ENCODE measurements at regions not wholly inside any gene's neighbourhood (a gene's known extent, or its start where the extent isn't known, plus 50 kb on each side); places are given as distances from the start of the nearest gene placed in this dataset.

DNA sequence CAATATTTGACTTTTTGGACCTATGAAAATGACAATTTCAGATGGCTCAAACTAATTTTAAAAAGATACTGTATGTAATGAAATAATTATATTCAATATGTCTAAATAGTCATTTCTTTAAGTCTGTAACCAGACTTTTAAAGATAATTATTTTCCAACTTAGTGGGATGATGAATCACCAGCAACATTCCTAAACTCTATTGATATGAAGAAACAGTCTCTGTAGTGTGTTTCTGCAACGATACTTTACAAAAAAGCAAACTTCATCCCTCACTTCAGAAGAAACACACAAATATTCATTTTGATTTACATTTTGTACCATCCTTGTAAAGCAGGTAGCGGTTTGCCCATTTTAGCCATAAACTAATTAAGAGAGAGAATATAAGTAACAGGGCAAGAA is 417.4 kb downstream of the EFNB2 start:
- no peak overlapping the region for H3K4me3 ChIP-seq (ENCODE audit: low read depth, low read length)
- ChIA-PET POLR2A (no interaction called here), CTCF (interaction anchor here (1.2 kb wide), 1 partner anchor 11 kb away, joined by 3 read pairs; no protein-coding TSS in a partner anchor)
- no peaks in the 10 kb centered on the region for H3K27me3 ChIP-seq (ENCODE audit: control insufficient read depth, insufficient read depth, low read length)
- no peaks in the 10 kb centered on the region for H3K36me3 ChIP-seq (ENCODE audit: control insufficient read depth, insufficient read depth, low read length)
- TF ChIP-seq, protein P1, sequence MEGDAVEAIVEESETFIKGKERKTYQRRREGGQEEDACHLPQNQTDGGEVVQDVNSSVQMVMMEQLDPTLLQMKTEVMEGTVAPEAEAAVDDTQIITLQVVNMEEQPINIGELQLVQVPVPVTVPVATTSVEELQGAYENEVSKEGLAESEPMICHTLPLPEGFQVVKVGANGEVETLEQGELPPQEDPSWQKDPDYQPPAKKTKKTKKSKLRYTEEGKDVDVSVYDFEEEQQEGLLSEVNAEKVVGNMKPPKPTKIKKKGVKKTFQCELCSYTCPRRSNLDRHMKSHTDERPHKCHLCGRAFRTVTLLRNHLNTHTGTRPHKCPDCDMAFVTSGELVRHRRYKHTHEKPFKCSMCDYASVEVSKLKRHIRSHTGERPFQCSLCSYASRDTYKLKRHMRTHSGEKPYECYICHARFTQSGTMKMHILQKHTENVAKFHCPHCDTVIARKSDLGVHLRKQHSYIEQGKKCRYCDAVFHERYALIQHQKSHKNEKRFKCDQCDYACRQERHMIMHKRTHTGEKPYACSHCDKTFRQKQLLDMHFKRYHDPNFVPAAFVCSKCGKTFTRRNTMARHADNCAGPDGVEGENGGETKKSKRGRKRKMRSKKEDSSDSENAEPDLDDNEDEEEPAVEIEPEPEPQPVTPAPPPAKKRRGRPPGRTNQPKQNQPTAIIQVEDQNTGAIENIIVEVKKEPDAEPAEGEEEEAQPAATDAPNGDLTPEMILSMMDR (IDR thresholded peaks at IDR 0.05; ENCODE audit: insufficient read depth, low read depth, low read length): no peak
- no peak for DNase-seq (ENCODE audit: low read depth)

DNA sequence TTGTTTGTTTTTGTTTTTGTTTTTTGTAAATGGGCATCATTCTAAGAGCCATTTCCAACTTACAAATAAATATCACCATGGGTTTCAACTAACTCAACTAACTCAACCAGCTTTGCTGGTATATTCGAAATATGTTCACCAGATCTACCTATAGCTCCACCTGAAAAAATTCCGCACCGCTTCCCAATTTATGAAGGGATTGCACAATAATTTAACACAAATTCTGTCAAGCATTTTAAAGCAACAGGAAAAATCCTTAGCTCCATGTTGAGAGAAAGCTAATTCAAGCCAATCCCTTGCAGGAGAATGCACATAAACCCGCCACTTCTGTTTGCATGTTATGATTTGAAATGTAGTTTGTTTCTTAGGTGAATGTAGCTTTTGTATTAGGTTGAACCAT is 417.8 kb downstream of the EFNB2 start:
- H3K27me3 ChIP-seq (ENCODE audit: control insufficient read depth, insufficient read depth, low read length): no peaks in the 10 kb centered on the region
- H3K36me3 ChIP-seq (ENCODE audit: control insufficient read depth, insufficient read depth, low read length): no peaks in the 10 kb centered on the region
- no peak for DNase-seq (ENCODE audit: low read depth)
- ChIA-PET CTCF (interaction anchor here (1.2 to 1.5 kb wide), 2 partner anchors 10 to 12 kb away, joined by 3 to 4 read pairs; no protein-coding TSS in a partner anchor), POLR2A (no interaction called here)
- H3K4me3 ChIP-seq (ENCODE audit: low read depth, low read length): no peak overlapping the region
- TF ChIP-seq, protein P1 (IDR thresholded peaks at IDR 0.05; ENCODE audit: insufficient read depth, low read depth, low read length): no peak

DNA sequence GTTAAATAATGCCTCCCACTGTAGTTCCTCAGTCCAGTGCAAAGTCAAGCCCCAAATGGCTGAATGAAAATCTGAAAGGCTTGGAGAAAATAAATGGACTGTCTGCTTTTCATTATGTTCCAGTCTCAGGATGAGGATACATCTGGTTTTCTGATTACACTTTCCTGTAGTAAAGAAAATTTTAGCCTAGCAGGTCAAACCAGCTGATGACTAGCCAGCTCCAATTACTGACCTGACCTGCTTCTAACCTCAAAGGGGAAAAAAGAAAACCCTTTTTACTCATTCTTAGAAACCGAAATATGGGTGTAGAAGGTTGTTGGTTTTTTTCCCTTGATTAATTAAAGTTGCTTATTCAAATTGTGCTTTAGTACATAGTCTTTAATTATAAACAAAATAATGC is 418.4 kb downstream of the EFNB2 start:
- no peak overlapping the region for H3K4me3 ChIP-seq (ENCODE audit: low read depth, low read length)
- POLR2A ChIA-PET: interaction anchor here (0.6 kb wide), 1 partner anchor 16 kb away, joined by 3 read pairs; no protein-coding TSS in a partner anchor
- H3K27me3 ChIP-seq (ENCODE audit: control insufficient read depth, insufficient read depth, low read length): no peaks in the 10 kb centered on the region
- TF ChIP-seq, protein P1 (IDR thresholded peaks at IDR 0.05; ENCODE audit: insufficient read depth, low read depth, low read length): no peak
- peak; percentile 50 for DNase-seq (ENCODE audit: low read depth)
- CTCF ChIA-PET: interaction anchor here (1.2 to 1.5 kb wide), 3 partner anchors 9 to 12 kb away, joined by 3 to 4 read pairs (median 3); no protein-coding TSS in a partner anchor
- H3K36me3 ChIP-seq (ENCODE audit: control insufficient read depth, insufficient read depth, low read length): no peaks in the 10 kb centered on the region

DNA sequence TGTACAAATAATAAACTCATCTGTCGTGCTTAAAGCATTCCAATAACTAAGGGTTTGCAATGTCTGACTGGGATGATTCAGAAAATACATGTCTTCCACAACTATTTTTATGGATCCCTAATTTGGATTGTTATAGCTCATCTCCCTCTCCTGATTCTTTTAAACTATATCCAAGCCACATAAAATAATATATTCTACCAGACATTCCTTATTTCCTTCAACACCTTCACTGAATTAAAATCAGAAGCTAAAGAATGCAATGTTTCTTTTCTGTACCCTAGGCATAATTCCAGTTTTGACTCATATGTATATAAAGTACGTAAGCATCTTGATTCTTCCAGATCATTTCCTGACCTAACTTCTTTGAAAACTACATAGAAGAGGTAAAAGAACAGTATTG is 420.4 kb downstream of the EFNB2 start:
- Histone ChIP-seq H3K36me3 (ENCODE audit: control insufficient read depth, insufficient read depth, low read length) (no peaks in the 10 kb centered on the region), H3K4me3 (ENCODE audit: low read depth, low read length) (no peak overlapping the region), H3K27me3 (ENCODE audit: control insufficient read depth, insufficient read depth, low read length) (no peaks in the 10 kb centered on the region)
- POLR2A ChIA-PET: no interaction called here
- TF ChIP-seq, protein P1 (IDR thresholded peaks at IDR 0.05; ENCODE audit: insufficient read depth, low read depth, low read length): no peak
- CTCF ChIA-PET: no interaction called here
- DNase-seq (ENCODE audit: low read depth): peak; percentile 44

DNA sequence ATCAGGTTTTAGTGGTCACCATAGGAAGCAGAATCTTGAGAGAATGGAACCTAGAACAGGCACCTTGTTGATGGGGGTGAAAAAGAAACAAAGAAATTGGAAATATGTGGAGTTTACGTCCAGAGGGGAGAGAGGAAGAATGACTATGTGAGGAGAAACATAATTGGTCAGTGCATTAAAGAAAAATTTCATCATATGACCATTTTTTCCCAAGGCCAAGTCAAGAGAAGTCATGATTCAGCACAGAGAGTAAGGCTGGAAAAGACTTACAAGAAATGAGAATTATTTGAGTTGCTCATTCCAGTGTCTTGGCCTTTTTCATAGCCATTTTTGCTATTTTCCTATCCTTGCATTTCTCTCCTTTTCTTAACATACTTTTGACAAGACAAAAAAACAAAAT is 421.7 kb downstream of the EFNB2 start:
- ChIA-PET CTCF (no interaction called here), POLR2A (no interaction called here)
- TF ChIP-seq, protein P1 (IDR thresholded peaks at IDR 0.05; ENCODE audit: insufficient read depth, low read depth, low read length): no peak
- DNase-seq (ENCODE audit: low read depth): no peak
- Histone ChIP-seq H3K4me3 (ENCODE audit: low read depth, low read length) (no peak overlapping the region), H3K27me3 (ENCODE audit: control insufficient read depth, insufficient read depth, low read length) (no peaks in the 10 kb centered on the region), H3K36me3 (ENCODE audit: control insufficient read depth, insufficient read depth, low read length) (no peaks in the 10 kb centered on the region)

Data from BJ (cell line).